ENCODE measurements at regions not wholly inside any gene's neighbourhood (a gene's known extent, or its start where the extent isn't known, plus 50 kb on each side); places are given as distances from the start of the nearest gene placed in this dataset.

DNA sequence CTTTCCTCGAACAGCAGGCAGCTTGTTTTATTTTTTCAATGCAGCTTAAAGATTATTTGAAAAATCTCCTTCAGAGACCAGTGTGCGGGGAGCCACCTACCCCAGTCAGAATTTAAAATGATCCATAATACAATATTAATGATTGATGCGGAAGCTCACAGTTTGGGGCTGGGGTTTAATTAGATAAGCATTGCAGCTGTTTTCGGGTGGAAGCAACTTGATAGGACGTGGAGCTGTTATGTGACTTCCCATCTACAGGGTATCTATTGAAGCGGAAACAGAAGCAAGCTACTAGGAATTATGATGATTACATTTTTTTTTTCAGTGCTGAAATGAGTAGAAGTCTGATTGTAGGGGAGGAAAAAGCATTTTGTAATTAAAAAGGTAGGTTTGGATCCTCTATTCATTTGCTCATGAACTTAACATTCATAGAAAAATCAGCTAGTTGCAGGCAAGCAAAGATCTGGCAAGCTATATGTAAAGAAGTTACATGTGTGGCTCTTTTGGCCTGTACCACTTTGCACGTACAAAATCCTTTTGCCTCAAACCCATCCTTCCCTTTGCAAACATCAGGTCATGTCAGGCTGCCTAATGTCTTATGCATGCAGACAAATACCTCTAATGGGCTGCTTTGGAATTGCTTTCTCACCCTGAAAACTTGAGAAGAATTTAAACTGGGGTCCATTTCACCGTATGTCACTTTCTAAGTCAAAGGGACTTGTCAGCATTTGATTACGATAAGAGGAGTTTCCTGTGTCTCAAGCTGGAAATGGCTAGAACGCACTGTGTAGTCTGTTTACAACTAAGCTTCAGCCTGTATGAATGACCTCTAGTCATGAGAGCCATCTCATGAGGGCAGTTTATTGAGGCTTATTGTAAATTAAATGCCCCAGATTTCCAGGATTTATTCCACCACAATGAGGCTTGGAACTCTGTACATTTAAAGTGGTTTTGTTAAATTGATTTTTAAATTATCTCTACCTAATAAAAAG lies 267.1 kb upstream of the TMTC4 start:
- intact Hi-C loops (cut with DNase I): no loop called here

DNA sequence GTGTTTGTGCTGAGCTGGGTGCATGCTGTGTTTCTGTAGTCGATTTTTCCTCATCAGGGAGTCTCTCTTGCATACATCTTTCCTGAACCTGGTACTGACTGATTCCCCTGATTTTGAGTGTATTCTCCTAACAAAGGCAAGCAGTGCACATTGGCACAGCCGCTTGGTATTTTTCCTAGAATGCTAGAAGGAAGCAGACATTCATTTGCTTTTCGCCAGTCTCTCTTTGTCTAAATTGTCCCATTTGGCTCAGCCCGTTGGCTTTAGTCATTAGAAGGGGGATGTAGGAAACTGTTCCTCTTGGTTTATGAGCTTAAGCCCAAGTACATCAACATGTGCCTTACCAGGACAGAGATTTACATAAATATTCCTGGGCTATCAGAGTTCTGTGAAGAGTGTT lies 266.1 kb upstream of the TMTC4 start:
- Histone ChIP-seq H3K4me1 (no peaks in the 10 kb centered on the region), H3K36me3 (replicated peaks in 1 of 2; ENCODE audit: insufficient read depth in 1 of 2, low read depth in 2 of 2) (no peaks in the 10 kb centered on the region), H3K9me3 (no peaks in the 10 kb centered on the region), H3K4me3 (no peak overlapping the region), H3K27ac (no peak overlapping the region), H3K27me3 (no peaks in the 10 kb centered on the region)
- TF ChIP-seq, protein P1, sequence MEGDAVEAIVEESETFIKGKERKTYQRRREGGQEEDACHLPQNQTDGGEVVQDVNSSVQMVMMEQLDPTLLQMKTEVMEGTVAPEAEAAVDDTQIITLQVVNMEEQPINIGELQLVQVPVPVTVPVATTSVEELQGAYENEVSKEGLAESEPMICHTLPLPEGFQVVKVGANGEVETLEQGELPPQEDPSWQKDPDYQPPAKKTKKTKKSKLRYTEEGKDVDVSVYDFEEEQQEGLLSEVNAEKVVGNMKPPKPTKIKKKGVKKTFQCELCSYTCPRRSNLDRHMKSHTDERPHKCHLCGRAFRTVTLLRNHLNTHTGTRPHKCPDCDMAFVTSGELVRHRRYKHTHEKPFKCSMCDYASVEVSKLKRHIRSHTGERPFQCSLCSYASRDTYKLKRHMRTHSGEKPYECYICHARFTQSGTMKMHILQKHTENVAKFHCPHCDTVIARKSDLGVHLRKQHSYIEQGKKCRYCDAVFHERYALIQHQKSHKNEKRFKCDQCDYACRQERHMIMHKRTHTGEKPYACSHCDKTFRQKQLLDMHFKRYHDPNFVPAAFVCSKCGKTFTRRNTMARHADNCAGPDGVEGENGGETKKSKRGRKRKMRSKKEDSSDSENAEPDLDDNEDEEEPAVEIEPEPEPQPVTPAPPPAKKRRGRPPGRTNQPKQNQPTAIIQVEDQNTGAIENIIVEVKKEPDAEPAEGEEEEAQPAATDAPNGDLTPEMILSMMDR (IDR thresholded peaks at IDR 0.05): no peak
- no peak for TF ChIP-seq POLR2A (IDR thresholded peaks at IDR 0.05)
- intact Hi-C loops (cut with DNase I): no loop called here
- ATAC-seq (no peak), DNase-seq (no peak)
- 58 to 72% methylated on average over 4 of the region's 4 CpGs for WGBS, 2 donors

More for the DNA sequence above, 267.1 kb upstream of the TMTC4 start:
- Histone ChIP-seq H3K4me3 (no peak overlapping the region), H3K4me1 (no peaks in the 10 kb centered on the region), H3K27ac (no peak overlapping the region), H3K27me3 (no peaks in the 10 kb centered on the region), H3K36me3 (replicated peaks in 1 of 2; ENCODE audit: insufficient read depth in 1 of 2, low read depth in 2 of 2) (no peaks in the 10 kb centered on the region), H3K9me3 (no peaks in the 10 kb centered on the region)
- TF ChIP-seq, protein P1 (IDR thresholded peaks at IDR 0.05): no peak
- TF ChIP-seq POLR2A (IDR thresholded peaks at IDR 0.05): no peak
- ATAC-seq (no peak), DNase-seq (no peak)
- WGBS, 2 donors: 70 to 75% methylated on average over 10 of the region's 10 CpGs

DNA sequence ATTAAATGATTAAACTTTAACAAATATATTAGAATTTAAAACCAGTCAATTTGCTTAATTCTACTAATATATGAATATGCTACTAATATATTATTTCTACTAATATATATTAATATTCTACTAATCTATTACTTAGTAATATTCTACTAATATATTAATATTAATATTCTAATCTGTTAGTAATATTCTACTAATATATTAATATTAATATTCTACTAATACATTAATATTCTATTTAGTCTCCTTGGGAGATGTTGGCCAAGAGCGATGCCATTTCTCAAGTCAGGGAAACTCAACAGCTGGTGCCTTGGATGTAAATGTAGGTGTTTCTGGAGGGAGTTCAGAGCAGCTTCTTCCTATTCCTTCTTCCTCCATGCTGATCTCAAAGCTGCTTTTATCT lies 259.2 kb upstream of the TMTC4 start:
- no peaks in the 10 kb centered on the region for H3K27me3 ChIP-seq
- WGBS, 2 donors: 26 to 38% methylated on average over 1 of the region's 1 CpG
- ATAC-seq: no peak
- no peaks in the 10 kb centered on the region for H3K4me1 ChIP-seq
- DNase-seq: peak in 1 of 4 donors; percentile 15
- intact Hi-C loops (cut with DNase I): no loop called here
- no peak overlapping the region for H3K4me3 ChIP-seq
- no peaks in the 10 kb centered on the region for H3K9me3 ChIP-seq
- no peaks in the 10 kb centered on the region for H3K36me3 ChIP-seq (replicated peaks in 1 of 2; ENCODE audit: insufficient read depth in 1 of 2, low read depth in 2 of 2)
- TF ChIP-seq POLR2A (IDR thresholded peaks at IDR 0.05): no peak
- TF ChIP-seq, protein P1 (IDR thresholded peaks at IDR 0.05): no peak
- no peak overlapping the region for H3K27ac ChIP-seq

DNA sequence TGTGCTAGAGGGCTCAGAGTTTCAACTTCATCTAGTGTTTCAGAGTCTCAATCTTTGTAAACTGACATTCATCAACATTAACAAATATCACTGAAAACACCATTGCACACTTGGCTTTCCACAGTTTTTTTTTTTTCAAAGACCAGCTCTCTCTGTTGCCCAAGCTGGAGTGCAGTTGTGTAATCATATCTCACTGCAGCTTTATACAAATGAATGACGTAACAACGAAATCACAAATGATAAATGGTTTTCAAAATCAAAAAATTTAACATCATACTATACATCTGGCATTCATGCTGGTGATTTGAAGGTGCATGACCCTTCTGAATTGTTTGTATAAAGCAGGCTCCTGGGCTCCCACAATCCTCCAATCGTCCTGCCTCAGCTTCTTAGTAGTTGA lies 248.0 kb upstream of the TMTC4 start:
- no peaks in the 10 kb centered on the region for H3K9me3 ChIP-seq
- intact Hi-C loops (cut with DNase I): no loop called here
- H3K4me3 ChIP-seq: no peak overlapping the region
- 28 to 38% methylated on average over 3 of the region's 3 CpGs for WGBS, 2 donors
- H3K27ac ChIP-seq: no peak overlapping the region
- DNase-seq (no peak), ATAC-seq (no peak)
- TF ChIP-seq, protein P1 (IDR thresholded peaks at IDR 0.05): no peak
- TF ChIP-seq POLR2A (IDR thresholded peaks at IDR 0.05): no peak
- H3K36me3 ChIP-seq (replicated peaks in 1 of 2; ENCODE audit: insufficient read depth in 1 of 2, low read depth in 2 of 2): no peaks in the 10 kb centered on the region
- no peaks in the 10 kb centered on the region for H3K4me1 ChIP-seq
- no peaks in the 10 kb centered on the region for H3K27me3 ChIP-seq

Measured in body of pancreas (tissue), 4 donors.